ENCODE measurements at regions not wholly inside any gene's neighbourhood (a gene's known extent, or its start where the extent isn't known, plus 50 kb on each side); places are given as distances from the start of the nearest gene placed in this dataset.
"Not testable (repeated sequence)": the region's sequence is repeated elsewhere in the genome, so short reads cannot be mapped to it uniquely, and the experiment has no call there.

DNA sequence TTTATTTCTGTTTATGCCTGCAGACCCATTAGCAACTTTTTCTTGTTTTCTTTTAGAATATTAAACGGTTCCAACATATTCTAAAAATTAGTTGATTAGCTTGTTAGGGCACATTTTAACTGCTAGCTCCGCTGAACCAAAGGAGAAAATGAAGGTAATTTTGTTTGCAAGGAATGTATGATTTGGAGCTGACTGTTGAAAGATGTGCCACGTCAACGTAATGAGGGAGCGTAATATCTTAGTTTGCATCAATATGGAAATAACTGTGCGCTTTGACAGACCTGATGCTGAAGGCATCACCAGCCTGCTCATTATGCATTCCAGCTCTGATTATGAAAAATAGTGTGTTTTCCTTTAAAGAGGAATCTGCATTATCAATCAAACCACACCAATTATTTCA is 102.0 kb upstream of the CTBP2 start:
- DNase-seq = no peak
- TF ChIP-seq GATA1 (IDR thresholded peaks at IDR 0.05; ENCODE audit: low read depth, low read length) = no peak

- TF ChIP-seq POLR2A (IDR thresholded peaks at IDR 0.05; ENCODE audit: low read length) = no peak
- no peak for TF ChIP-seq GATA1 (IDR thresholded peaks at IDR 0.05; ENCODE audit: low read depth, low read length)
- no peak for DNase-seq
These were observed 101.3 kb upstream of the CTBP2 start for GRCh38 chr10:125261491-125262186.

- TF ChIP-seq POLR2A (IDR thresholded peaks at IDR 0.05; ENCODE audit: low read length) = no peak
- TF ChIP-seq GATA1 (IDR thresholded peaks at IDR 0.05; ENCODE audit: low read depth, low read length) = no peak
- DNase-seq = no peak
These were observed 99.9 kb upstream of the CTBP2 start for GRCh38 chr10:125260260-125260659.

DNA sequence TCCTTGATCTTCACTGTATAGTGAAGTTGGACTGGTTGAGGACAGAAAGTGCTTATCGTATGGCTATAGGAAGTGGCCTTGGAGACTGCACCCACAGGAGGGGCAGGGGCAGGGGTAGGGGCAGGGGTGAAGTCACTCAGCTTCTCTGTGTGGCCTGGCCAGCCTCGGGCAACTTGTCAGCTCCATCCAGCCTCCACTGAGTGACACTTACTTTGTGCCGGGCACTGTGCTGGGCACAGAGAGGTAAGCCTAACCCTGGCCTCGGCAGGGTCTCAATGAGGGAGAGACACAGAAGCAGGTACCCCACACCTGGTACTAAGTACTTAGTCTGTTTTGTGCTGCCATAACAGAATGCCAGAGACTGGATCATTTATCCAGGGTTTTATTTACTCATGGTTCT is 99.3 kb upstream of the CTBP2 start:
- TF ChIP-seq POLR2A (IDR thresholded peaks at IDR 0.05; ENCODE audit: low read length) = no peak
- TF ChIP-seq GATA1 (IDR thresholded peaks at IDR 0.05; ENCODE audit: low read depth, low read length) = no peak
- DNase-seq = no peak

GRCh38 chr10:125258676-125259075 is 98.3 kb upstream of the CTBP2 start:
- TF ChIP-seq POLR2A (IDR thresholded peaks at IDR 0.05; ENCODE audit: low read length) (no peak), GATA1 (IDR thresholded peaks at IDR 0.05; ENCODE audit: low read depth, low read length) (no peak)

GRCh38 chr10:125257521-125258108 is 97.3 kb upstream of the CTBP2 start:
- DNase-seq = no peak
- no peak for TF ChIP-seq GATA1 (IDR thresholded peaks at IDR 0.05; ENCODE audit: low read depth, low read length)
- TF ChIP-seq POLR2A (IDR thresholded peaks at IDR 0.05; ENCODE audit: low read length) = no peak

More at GRCh38 chr10:125258676-125259075, 98.3 kb upstream of the CTBP2 start:
- DNase-seq = no peak

- DNase-seq = no peak
- TF ChIP-seq POLR2A (IDR thresholded peaks at IDR 0.05; ENCODE audit: low read length) = no peak
- TF ChIP-seq GATA1 (IDR thresholded peaks at IDR 0.05; ENCODE audit: low read depth, low read length) = no peak
These were observed 95.7 kb upstream of the CTBP2 start for GRCh38 chr10:125256026-125256425.

- no peak for DNase-seq
- TF ChIP-seq GATA1 (IDR thresholded peaks at IDR 0.05; ENCODE audit: low read depth, low read length) (no peak), POLR2A (IDR thresholded peaks at IDR 0.05; ENCODE audit: low read length) (no peak)
These were observed 92.6 kb upstream of the CTBP2 start for GRCh38 chr10:125252937-125253336.

GRCh38 chr10:125250834-125251233 is 90.5 kb upstream of the CTBP2 start:
- not testable (repeated sequence) for DNase-seq

DNA sequence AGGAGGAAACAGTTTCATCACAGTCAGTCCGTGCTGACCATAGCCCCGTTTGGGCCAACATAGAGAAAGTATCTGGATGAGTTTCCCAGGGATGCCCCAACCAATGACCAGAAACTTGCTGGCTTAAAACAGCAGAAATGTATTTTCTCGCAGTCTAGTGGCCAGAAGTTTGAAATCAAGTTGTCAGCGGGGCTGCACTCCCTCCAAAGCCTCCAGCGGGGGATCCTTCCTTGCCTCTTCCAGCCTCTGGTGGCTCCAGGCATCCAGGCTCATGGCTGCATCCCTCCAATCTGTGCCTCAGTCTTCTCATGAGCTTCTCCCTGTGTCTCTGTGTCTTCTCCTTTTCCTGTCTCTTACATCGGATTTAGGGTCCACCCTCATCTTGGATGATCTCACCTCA is 89.6 kb upstream of the CTBP2 start:
- no peak for DNase-seq
- no peak for TF ChIP-seq GATA1 (IDR thresholded peaks at IDR 0.05; ENCODE audit: low read depth, low read length)
- no peak for TF ChIP-seq POLR2A (IDR thresholded peaks at IDR 0.05; ENCODE audit: low read length)

GRCh38 chr10:125248489-125248888 is 88.1 kb upstream of the CTBP2 start:
- DNase-seq = no peak
- TF ChIP-seq POLR2A (IDR thresholded peaks at IDR 0.05; ENCODE audit: low read length) (no peak), GATA1 (IDR thresholded peaks at IDR 0.05; ENCODE audit: low read depth, low read length) (no peak)

- no peak for DNase-seq
- TF ChIP-seq GATA1 (IDR thresholded peaks at IDR 0.05; ENCODE audit: low read depth, low read length) (no peak), POLR2A (IDR thresholded peaks at IDR 0.05; ENCODE audit: low read length) (no peak)
These were observed 87.2 kb upstream of the CTBP2 start for GRCh38 chr10:125247576-125247975.

- DNase-seq = no peak
- TF ChIP-seq POLR2A (IDR thresholded peaks at IDR 0.05; ENCODE audit: low read length) (no peak), GATA1 (IDR thresholded peaks at IDR 0.05; ENCODE audit: low read depth, low read length) (no peak)
These were observed 83.3 kb upstream of the CTBP2 start for GRCh38 chr10:125243532-125244253.

DNA sequence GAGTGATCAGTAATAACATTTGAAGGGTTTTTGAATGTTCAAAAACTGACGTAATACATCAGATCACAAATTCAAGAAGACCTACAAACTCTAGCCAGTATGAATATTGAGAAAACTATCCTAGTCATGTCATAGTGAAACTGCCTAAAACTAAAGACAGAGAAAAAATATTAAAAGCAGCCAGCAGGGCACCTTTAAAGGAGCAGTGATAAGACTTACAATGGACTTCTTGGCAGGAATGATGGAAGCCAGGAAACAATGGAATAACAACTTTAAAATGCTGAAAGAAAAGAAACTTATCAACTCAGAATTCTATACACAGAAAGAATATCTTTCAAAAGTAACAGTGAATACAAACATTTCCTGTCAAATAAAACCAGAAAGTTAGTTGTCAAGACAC is 78.3 kb upstream of the CTBP2 start:
- no peak for DNase-seq
- TF ChIP-seq GATA1 (IDR thresholded peaks at IDR 0.05; ENCODE audit: low read depth, low read length) (no peak), POLR2A (IDR thresholded peaks at IDR 0.05; ENCODE audit: low read length) (no peak)

DNA sequence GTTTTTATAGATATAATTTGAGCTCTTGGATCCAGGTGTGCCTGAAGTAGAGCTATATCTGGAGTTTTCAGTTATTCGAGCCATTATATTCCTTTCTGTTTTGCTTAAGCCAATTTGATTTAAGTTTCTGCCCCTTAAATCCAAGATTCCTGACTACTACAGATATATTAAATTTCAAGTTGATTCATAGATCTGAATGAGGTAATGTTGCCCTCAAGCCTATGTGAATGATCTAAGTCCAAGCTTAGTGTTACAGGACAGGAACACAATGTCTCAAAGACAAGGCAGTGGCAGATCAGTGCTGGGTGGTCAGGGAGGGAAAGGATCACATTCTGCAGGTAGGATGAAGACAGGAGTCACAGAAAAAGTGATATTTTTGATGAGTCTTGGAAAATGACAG is 75.7 kb upstream of the CTBP2 start:
- TF ChIP-seq POLR2A (IDR thresholded peaks at IDR 0.05; ENCODE audit: low read length) (no peak), GATA1 (IDR thresholded peaks at IDR 0.05; ENCODE audit: low read depth, low read length) (no peak)
- DNase-seq = no peak

Data from erythroblast (primary cell).